C4-2B (cell line): ENCODE measurements at regions not wholly inside any gene's neighbourhood (a gene's known extent, or its start where the extent isn't known, plus 50 kb on each side); places are given as distances from the start of the nearest gene placed in this dataset.

Experiments
- ZFX ChIP-seq: fragments of 450-650 bp; IDR thresholded peaks from 2 replicates; pipeline ENCODE4 v1.6.1; 2017
- TF ChIP-seq, protein P1 (sequence below): fragments of 450-650 bp; conservative IDR thresholded peaks from 2 replicates; pipeline ENCODE4 v1.5.1; 2017; ENCODE audit warnings: mild to moderate bottlenecking

DNA sequence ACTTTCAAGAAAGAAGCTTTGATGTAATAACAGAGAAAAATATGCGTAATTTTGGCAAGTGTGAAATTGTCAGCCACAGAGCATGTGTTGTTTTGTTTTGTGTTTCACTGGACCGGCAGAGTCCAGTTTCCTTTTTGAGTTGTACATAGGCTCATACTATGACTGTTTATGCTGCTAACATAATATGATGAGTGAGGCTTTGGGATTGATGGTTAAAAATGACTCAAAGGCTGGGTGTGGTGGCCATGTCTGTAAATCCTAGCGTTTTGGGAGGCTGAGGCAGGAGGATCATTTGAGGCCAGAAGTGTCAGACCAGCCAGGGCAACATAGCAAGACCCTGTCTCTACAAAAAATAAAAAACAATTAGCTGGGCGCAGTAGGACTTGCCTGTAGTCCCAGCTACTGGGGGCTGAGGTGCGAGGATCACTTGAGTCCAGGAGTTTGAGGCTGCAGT is 487.9 kb downstream of the PCNX1 start:
- TF ChIP-seq, protein P1, sequence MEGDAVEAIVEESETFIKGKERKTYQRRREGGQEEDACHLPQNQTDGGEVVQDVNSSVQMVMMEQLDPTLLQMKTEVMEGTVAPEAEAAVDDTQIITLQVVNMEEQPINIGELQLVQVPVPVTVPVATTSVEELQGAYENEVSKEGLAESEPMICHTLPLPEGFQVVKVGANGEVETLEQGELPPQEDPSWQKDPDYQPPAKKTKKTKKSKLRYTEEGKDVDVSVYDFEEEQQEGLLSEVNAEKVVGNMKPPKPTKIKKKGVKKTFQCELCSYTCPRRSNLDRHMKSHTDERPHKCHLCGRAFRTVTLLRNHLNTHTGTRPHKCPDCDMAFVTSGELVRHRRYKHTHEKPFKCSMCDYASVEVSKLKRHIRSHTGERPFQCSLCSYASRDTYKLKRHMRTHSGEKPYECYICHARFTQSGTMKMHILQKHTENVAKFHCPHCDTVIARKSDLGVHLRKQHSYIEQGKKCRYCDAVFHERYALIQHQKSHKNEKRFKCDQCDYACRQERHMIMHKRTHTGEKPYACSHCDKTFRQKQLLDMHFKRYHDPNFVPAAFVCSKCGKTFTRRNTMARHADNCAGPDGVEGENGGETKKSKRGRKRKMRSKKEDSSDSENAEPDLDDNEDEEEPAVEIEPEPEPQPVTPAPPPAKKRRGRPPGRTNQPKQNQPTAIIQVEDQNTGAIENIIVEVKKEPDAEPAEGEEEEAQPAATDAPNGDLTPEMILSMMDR, result no peak
- TF ChIP-seq ZFX, result no peak
